WTC11 (cell line): ENCODE measurements at regions not wholly inside any gene's neighbourhood (a gene's known extent, or its start where the extent isn't known, plus 50 kb on each side); places are given as distances from the start of the nearest gene placed in this dataset.

Source experiments
- ATAC-seq: fragments of 200-7000 bp; cut with Tn5 transposase; 2 replicates; pipeline ENCODE4 v1.10.0; 2021; ENCODE audit warnings: mild to moderate bottlenecking, moderate library complexity
- CTCF ChIA-PET: fragments of 300-600 bp; sonication (Branson Sonifier 250); formaldehyde crosslinking; loops from one replicate; lab custom pipeline; 2021; ENCODE audit warnings: antibody characterized with exemption; lab: Charles Lee
- POLR2A ChIA-PET: fragments of 350-600 bp; sonication (Branson Sonifier 250); formaldehyde crosslinking; loops from one replicate; lab custom pipeline; 2021; ENCODE audit warnings: antibody characterized with exemption; lab: Charles Lee
- DNase-seq: peaks from one replicate; pipeline ENCODE4 v3.0.0; 2021; ENCODE audit warnings: low spot score
- H3K27ac Mint-ChIP-seq: 2 replicates; pipeline ENCODE4 v1.8.0; 2021; ENCODE audit warnings: mixed read lengths
- H3K27me3 Mint-ChIP-seq: 2 replicates; pipeline ENCODE4 v1.8.0; 2021; ENCODE audit warnings: low read depth, mild to moderate bottlenecking, moderate library complexity, mixed read lengths
- H3K36me3 Mint-ChIP-seq: 2 replicates; pipeline ENCODE4 v1.8.0; 2021; ENCODE audit warnings: mixed read lengths
- H3K4me1 Mint-ChIP-seq: 2 replicates; pipeline ENCODE4 v1.8.0; 2022; ENCODE audit warnings: mixed read lengths
- H3K4me3 Mint-ChIP-seq: 2 replicates; pipeline ENCODE4 v1.8.0; 2021; ENCODE audit warnings: mild to moderate bottlenecking, moderate library complexity, mixed read lengths
- H3K9me3 Mint-ChIP-seq: 2 replicates; pipeline ENCODE4 v1.8.0; 2021; ENCODE audit warnings: mixed read lengths
- ATF1 ChIP-seq: sonication (generic); formaldehyde crosslinking; IDR thresholded peaks from 2 replicates; pipeline ENCODE4 v1.8.1; 2023; ENCODE audit warnings: mild to moderate bottlenecking, moderate library complexity, missing genetic modification reagents
- ATF2 ChIP-seq: sonication (generic); formaldehyde crosslinking; IDR thresholded peaks from 2 replicates; pipeline ENCODE4 v1.8.1; 2022; ENCODE audit warnings: low read depth, missing genetic modification reagents, borderline replicate concordance
- E2F4 ChIP-seq: sonication (generic); formaldehyde crosslinking; IDR thresholded peaks from 2 replicates; pipeline ENCODE4 v1.8.1; 2022; ENCODE audit warnings: low read depth, mild to moderate bottlenecking, moderate library complexity, missing genetic modification reagents, borderline replicate concordance
- ERG ChIP-seq: fragments of 250-450 bp; sonication (Bioruptor Pico); IDR thresholded peaks from 2 replicates; pipeline ENCODE4 v1.8.0; 2021; ENCODE audit warnings: mild to moderate bottlenecking
- GRHL2 ChIP-seq: fragments of 250-450 bp; sonication (Bioruptor Pico); IDR thresholded peaks from 2 replicates; pipeline ENCODE4 v1.8.0; 2022; ENCODE audit warnings: mild to moderate bottlenecking, moderate library complexity; ENCODE audit not compliant: insufficient replicate concordance, severe bottlenecking
- HMGA2 ChIP-seq: fragments of 250-450 bp; sonication (Bioruptor Pico); IDR thresholded peaks from 2 replicates; pipeline ENCODE4 v1.4.0; 2021; ENCODE audit warnings: mild to moderate bottlenecking, moderate library complexity
- IRF2 ChIP-seq: sonication (generic); formaldehyde crosslinking; IDR thresholded peaks from 2 replicates; pipeline ENCODE4 v1.8.0; 2022; ENCODE audit warnings: low read depth, missing genetic modification reagents, borderline replicate concordance
- KAT7 ChIP-seq: sonication (generic); formaldehyde crosslinking; IDR thresholded peaks from 2 replicates; pipeline ENCODE4 v1.8.1; 2023; ENCODE audit warnings: missing genetic modification reagents, mild to moderate bottlenecking, borderline replicate concordance
- NFATC4 ChIP-seq: fragments of 250-450 bp; sonication (Bioruptor Pico); IDR thresholded peaks from 2 replicates; pipeline ENCODE4 v1.9.0; 2021; ENCODE audit warnings: mild to moderate bottlenecking
- OVOL2 ChIP-seq: fragments of 250-450 bp; sonication (Bioruptor Pico); IDR thresholded peaks from 2 replicates; pipeline ENCODE4 v1.9.0; 2021; ENCODE audit warnings: mild to moderate bottlenecking, borderline replicate concordance
- PRDM15 ChIP-seq: sonication (generic); formaldehyde crosslinking; IDR thresholded peaks from 2 replicates; pipeline ENCODE4 v1.8.0; 2022; ENCODE audit warnings: missing genetic modification reagents
- PRRX2 ChIP-seq: fragments of 250-450 bp; sonication (Bioruptor Pico); IDR thresholded peaks from 2 replicates; pipeline ENCODE4 v1.8.0; 2021; ENCODE audit warnings: mild to moderate bottlenecking
- RORB ChIP-seq: fragments of 250-450 bp; sonication (Bioruptor Pico); IDR thresholded peaks from 2 replicates; pipeline ENCODE4 v1.9.0; 2021; ENCODE audit warnings: mild to moderate bottlenecking
- SMAD4 ChIP-seq: sonication (generic); formaldehyde crosslinking; IDR thresholded peaks from 2 replicates; pipeline ENCODE4 v1.8.0; 2022; ENCODE audit warnings: mild to moderate bottlenecking, missing genetic modification reagents
- STAT6 ChIP-seq: sonication (generic); formaldehyde crosslinking; conservative IDR thresholded peaks from 2 replicates; pipeline ENCODE4 v1.8.1; 2023; ENCODE audit warnings: mild to moderate bottlenecking, low read depth, missing genetic modification reagents, moderate library complexity
- TCF7 ChIP-seq: sonication (generic); formaldehyde crosslinking; IDR thresholded peaks from 2 replicates; pipeline ENCODE4 v1.8.0; 2022; ENCODE audit warnings: mild to moderate bottlenecking, low read depth, missing genetic modification reagents, moderate library complexity
- TEAD4 ChIP-seq: sonication (generic); formaldehyde crosslinking; IDR thresholded peaks from 2 replicates; pipeline ENCODE4 v1.8.0; 2022; ENCODE audit warnings: mild to moderate bottlenecking, missing genetic modification reagents
- ZNF138 ChIP-seq: sonication (generic); formaldehyde crosslinking; conservative IDR thresholded peaks from 2 replicates; pipeline ENCODE4 v1.8.1; 2022; ENCODE audit warnings: mild to moderate bottlenecking, moderate library complexity, missing genetic modification reagents
- ZNF396 ChIP-seq: fragments of 250-450 bp; sonication (Bioruptor Pico); IDR thresholded peaks from 2 replicates; pipeline ENCODE4 v1.8.0; 2021; ENCODE audit warnings: mild to moderate bottlenecking, moderate library complexity, borderline replicate concordance
- ZNF423 ChIP-seq: fragments of 250-450 bp; sonication (Bioruptor Pico); IDR thresholded peaks from 2 replicates; pipeline ENCODE4 v2.1.2; 2022; ENCODE audit warnings: mild to moderate bottlenecking, moderate library complexity
- ZNF512 ChIP-seq: sonication (generic); formaldehyde crosslinking; IDR thresholded peaks from 2 replicates; pipeline ENCODE4 v1.8.1; 2022; ENCODE audit warnings: missing genetic modification reagents, borderline replicate concordance
- ZNF671 ChIP-seq: fragments of 250-450 bp; sonication (Bioruptor Pico); IDR thresholded peaks from 2 replicates; pipeline ENCODE4 v1.8.0; 2021; ENCODE audit warnings: mild to moderate bottlenecking

- Mint-ChIP-seq H3K27ac (no peak overlapping the region), H3K36me3 (peaks cover 5% of the 10 kb centered on the region; the same call in 1 of the 2 replicates), H3K4me1 (peaks cover 50% of the 10 kb centered on the region), H3K9me3 (peaks cover 17% of the 10 kb centered on the region; the same call in 1 of the 2 replicates), H3K4me3 (no peak overlapping the region), H3K27me3 (peaks cover 55% of the 10 kb centered on the region)
- TF ChIP-seq GRHL2 (CRISPR knock-in tag) (no peak), SMAD4 (CRISPR knock-in tag) (no peak), ZNF423 (no peak), OVOL2 (CRISPR knock-in tag) (no peak), ZNF512 (CRISPR knock-in tag) (no peak), ATF2 (CRISPR knock-in tag) (no peak)
- peak; percentile 56 for ATAC-seq
- CTCF ChIA-PET, result interaction anchor here (1.6 to 1.8 kb wide), 2 partner anchors 8 to 66 kb away, joined by 5 read pairs; partner anchors contain the start of gene DSEL
- POLR2A ChIA-PET, result no interaction called here
- no peak for DNase-seq
Observed at GRCh38 chr18:67582488-67582887, 66.0 kb upstream of the DSEL start.

GRCh38 chr18:67581178-67581577 is 64.7 kb upstream of the DSEL start:
- DNase-seq, result no peak
- POLR2A ChIA-PET, result no interaction called here
- Mint-ChIP-seq H3K4me3 (no peak overlapping the region), H3K4me1 (peaks cover 50% of the 10 kb centered on the region), H3K27ac (no peak overlapping the region), H3K9me3 (peaks cover 17% of the 10 kb centered on the region; the same call in 1 of the 2 replicates), H3K36me3 (peaks cover 5% of the 10 kb centered on the region; the same call in 1 of the 2 replicates), H3K27me3 (peaks cover 46% of the 10 kb centered on the region)
- CTCF ChIA-PET, result interaction anchor here (1.6 kb wide), 1 partner anchor 10 kb away, joined by 5 read pairs; no protein-coding TSS in a partner anchor
- no peak for ATAC-seq
- TF ChIP-seq PRDM15 (CRISPR knock-in tag) (no peak), STAT6 (no peak), ERG (CRISPR knock-in tag) (no peak), KAT7 (no peak), NFATC4 (CRISPR knock-in tag) (no peak), HMGA2 (no peak), E2F4 (CRISPR knock-in tag) (no peak), ZNF138 (CRISPR knock-in tag) (no peak), ZNF396 (no peak), TEAD4 (CRISPR knock-in tag) (no peak), TCF7 (CRISPR knock-in tag) (no peak), ATF1 (CRISPR knock-in tag) (no peak), RORB (no peak), IRF2 (CRISPR knock-in tag) (no peak), PRRX2 (CRISPR knock-in tag) (no peak), ZNF671 (no peak), ATF2 (CRISPR knock-in tag) (no peak)
